ENCODE measurements at regions not wholly inside any gene's neighbourhood (a gene's known extent, or its start where the extent isn't known, plus 50 kb on each side); places are given as distances from the start of the nearest gene placed in this dataset.

DNA sequence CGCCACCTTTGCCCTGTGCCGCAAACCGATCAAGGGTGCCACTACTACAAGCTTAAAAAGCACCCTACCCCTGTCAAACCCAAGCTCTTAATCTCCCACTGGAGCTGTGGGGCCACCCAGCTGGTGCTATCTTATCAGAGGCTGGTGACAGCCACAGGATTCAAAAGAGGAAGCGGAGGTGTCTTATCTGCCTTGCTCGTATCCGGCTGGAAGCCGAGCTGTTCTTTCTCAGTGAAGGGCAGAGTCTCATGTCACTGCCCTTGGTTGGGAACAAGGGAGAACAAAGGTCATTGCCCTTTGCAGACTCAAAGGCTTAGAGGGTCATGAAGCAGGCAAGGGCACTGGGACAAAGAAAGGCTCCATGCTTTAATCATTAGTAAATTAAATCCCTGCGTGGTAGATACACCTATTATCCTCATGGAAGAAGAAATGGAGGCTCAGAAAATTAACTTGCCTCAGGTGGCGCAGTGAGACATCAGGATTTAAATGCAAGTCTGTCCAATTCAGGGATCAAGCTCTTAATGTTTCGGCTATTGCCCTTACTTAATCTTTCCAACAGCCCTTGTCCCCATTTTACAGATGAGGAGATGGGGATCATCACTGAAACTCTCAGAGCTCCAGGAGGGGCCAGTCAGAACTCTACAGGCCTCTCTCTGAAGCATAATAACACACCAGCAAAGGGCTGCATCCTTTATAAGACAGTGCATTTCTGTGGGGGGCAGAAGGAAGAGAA is 360.0 kb upstream of the PROK2 start:
- no peak overlapping the region for H3K4me3 ChIP-seq (ENCODE audit: control insufficient read depth, low read depth, low read length)
- TF ChIP-seq CTCF (IDR thresholded peaks at IDR 0.05; ENCODE audit: control insufficient read depth, insufficient read depth, low read depth, low read length, missing control alignments): no peak
- DNase-seq (ENCODE audit: low read depth): no peak

DNA sequence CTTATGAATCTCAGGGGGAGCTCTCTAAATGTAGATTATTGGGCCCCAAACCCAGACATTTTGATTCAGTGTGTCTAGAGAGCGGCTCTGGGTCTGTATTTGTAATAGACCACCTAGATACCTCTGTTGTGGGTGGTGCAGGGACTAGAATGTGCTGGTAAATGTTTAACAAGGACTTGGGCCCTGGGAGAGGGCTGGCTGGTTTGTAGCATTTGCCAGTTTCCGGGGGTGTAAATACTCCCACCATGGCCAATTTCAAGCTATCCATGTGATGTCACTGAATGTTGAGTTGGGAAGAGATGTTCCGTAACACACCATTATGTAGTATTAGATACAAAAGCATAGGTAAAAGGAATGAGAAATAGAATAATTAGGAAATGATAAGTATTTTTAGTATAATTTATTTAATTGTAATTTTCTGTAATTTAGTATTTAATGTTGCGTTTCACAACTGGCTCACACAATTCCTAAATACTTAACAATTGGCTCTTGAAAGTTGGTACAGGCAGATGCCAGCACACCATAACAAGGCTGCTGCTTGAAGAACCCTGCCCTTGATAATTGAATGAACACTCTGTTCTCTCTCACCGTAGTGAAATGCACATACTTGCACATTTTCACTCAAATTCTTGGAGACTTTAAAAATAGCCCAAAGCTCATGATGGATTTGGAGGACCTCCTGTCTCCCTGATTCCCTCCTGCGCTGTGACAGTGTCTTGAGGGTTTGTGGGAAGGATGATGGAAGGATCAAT is 359.2 kb upstream of the PROK2 start:
- TF ChIP-seq CTCF (IDR thresholded peaks at IDR 0.05; ENCODE audit: control insufficient read depth, insufficient read depth, low read depth, low read length, missing control alignments): no peak

DNA sequence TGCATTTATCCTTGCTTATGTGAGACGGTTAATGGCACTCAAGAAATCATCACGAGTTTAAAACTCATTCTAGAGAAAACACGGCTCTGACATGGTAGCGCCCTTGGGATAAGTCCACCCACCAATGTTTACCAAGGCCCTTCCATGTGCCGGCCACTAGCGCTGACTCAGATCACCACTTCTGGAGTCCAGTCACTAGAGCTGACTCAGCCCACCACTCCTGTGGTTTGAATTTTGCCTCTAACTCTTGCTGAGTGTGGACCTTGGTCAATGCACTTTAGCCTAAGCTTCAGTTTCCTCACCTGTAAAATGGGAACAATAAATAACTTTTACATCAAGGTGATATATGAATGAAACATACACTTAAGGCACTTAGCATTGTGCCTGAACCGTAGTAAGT is 358.4 kb upstream of the PROK2 start:
- no peak for TF ChIP-seq CTCF (IDR thresholded peaks at IDR 0.05; ENCODE audit: control insufficient read depth, insufficient read depth, low read depth, low read length, missing control alignments)
- DNase-seq (ENCODE audit: low read depth): peak; percentile 34
- H3K4me3 ChIP-seq (ENCODE audit: control insufficient read depth, low read depth, low read length): no peak overlapping the region

More for the DNA sequence above, 359.2 kb upstream of the PROK2 start:
- DNase-seq (ENCODE audit: low read depth): no peak
- H3K4me3 ChIP-seq (ENCODE audit: control insufficient read depth, low read depth, low read length): no peak overlapping the region

GRCh38 chr3:72142028-72142427 is 357.1 kb upstream of the PROK2 start:
- DNase-seq (ENCODE audit: low read depth): no peak

GRCh38 chr3:72141264-72141663 is 356.3 kb upstream of the PROK2 start:
- no peak for TF ChIP-seq CTCF (IDR thresholded peaks at IDR 0.05; ENCODE audit: control insufficient read depth, insufficient read depth, low read depth, low read length, missing control alignments)
- no peak for DNase-seq (ENCODE audit: low read depth)
- no peak overlapping the region for H3K4me3 ChIP-seq (ENCODE audit: control insufficient read depth, low read depth, low read length)

More at GRCh38 chr3:72142028-72142427, 357.1 kb upstream of the PROK2 start:
- H3K4me3 ChIP-seq (ENCODE audit: control insufficient read depth, low read depth, low read length): no peak overlapping the region
- no peak for TF ChIP-seq CTCF (IDR thresholded peaks at IDR 0.05; ENCODE audit: control insufficient read depth, insufficient read depth, low read depth, low read length, missing control alignments)

- no peak overlapping the region for H3K4me3 ChIP-seq (ENCODE audit: control insufficient read depth, low read depth, low read length)
- DNase-seq (ENCODE audit: low read depth): no peak
- no peak for TF ChIP-seq CTCF (IDR thresholded peaks at IDR 0.05; ENCODE audit: control insufficient read depth, insufficient read depth, low read depth, low read length, missing control alignments)
Measured at GRCh38 chr3:72139316-72139715, 354.4 kb upstream of the PROK2 start.

Measured in AG09309 (cell line).